ENCODE measurements at regions not wholly inside any gene's neighbourhood (a gene's known extent, or its start where the extent isn't known, plus 50 kb on each side); places are given as distances from the start of the nearest gene placed in this dataset.

GRCh38 chr4:164383058-164383357, 370.9 kb upstream of the SMIM31 start:
- no peak overlapping the region for H3K9ac ChIP-seq (ENCODE audit: low read length)
- no peaks in the 10 kb centered on the region for H4K20me1 ChIP-seq (ENCODE audit: insufficient read depth, low read length)
- H3K36me3 ChIP-seq (replicated peaks; ENCODE audit: low read depth, low read length): no peaks in the 10 kb centered on the region
- H3K9me3 ChIP-seq (ENCODE audit: insufficient read depth, low read length): no peaks in the 10 kb centered on the region; the same call in 1 of the 2 replicates
- H2AFZ ChIP-seq (ENCODE audit: low read depth, low read length): no peak overlapping the region
- no peaks in the 10 kb centered on the region for H3K79me2 ChIP-seq (ENCODE audit: low read length)
- no peak overlapping the region for H3K27ac ChIP-seq (ENCODE audit: low read length)
- no peaks in the 10 kb centered on the region for H3K27me3 ChIP-seq (ENCODE audit: low read depth, low read length)
- no peaks in the 10 kb centered on the region for H3K4me1 ChIP-seq (ENCODE audit: low read length)
- no peak overlapping the region for H3K4me2 ChIP-seq (ENCODE audit: low read length)
- H3K4me3 ChIP-seq (ENCODE audit: low read length): no peak overlapping the region
- no peak for TF ChIP-seq CTCF (IDR thresholded peaks at IDR 0.05; ENCODE audit: low read depth, low read length)
- TF ChIP-seq EZH2phosphoT487 (IDR thresholded peaks at IDR 0.05; ENCODE audit: low read depth): no peak

- no peaks in the 10 kb centered on the region for H3K4me1 ChIP-seq (ENCODE audit: low read length)
- H3K27me3 ChIP-seq (ENCODE audit: low read depth, low read length): no peaks in the 10 kb centered on the region
- H4K20me1 ChIP-seq (ENCODE audit: insufficient read depth, low read length): no peaks in the 10 kb centered on the region
- no peaks in the 10 kb centered on the region; the same call in 1 of the 2 replicates for H3K9me3 ChIP-seq (ENCODE audit: insufficient read depth, low read length)
- no peak overlapping the region for H3K27ac ChIP-seq (ENCODE audit: low read length)
- no peak overlapping the region for H3K4me3 ChIP-seq (ENCODE audit: low read length)
- H3K36me3 ChIP-seq (replicated peaks; ENCODE audit: low read depth, low read length): no peaks in the 10 kb centered on the region
- H2AFZ ChIP-seq (ENCODE audit: low read depth, low read length): no peak overlapping the region
- no peak overlapping the region for H3K4me2 ChIP-seq (ENCODE audit: low read length)
- H3K79me2 ChIP-seq (ENCODE audit: low read length): no peaks in the 10 kb centered on the region
- no peak overlapping the region for H3K9ac ChIP-seq (ENCODE audit: low read length)
- TF ChIP-seq CTCF (IDR thresholded peaks at IDR 0.05; ENCODE audit: low read depth, low read length) (no peak), EZH2phosphoT487 (IDR thresholded peaks at IDR 0.05; ENCODE audit: low read depth) (no peak)
Measured at GRCh38 chr4:164383358-164384220, 370.3 kb upstream of the SMIM31 start.

- Histone ChIP-seq H3K9ac (ENCODE audit: low read length) (no peak overlapping the region), H3K27ac (ENCODE audit: low read length) (no peak overlapping the region)
Measured at GRCh38 chr4:164384416-164384815, 369.5 kb upstream of the SMIM31 start.

GRCh38 chr4:164396439-164396838, 357.5 kb upstream of the SMIM31 start:
- H3K4me1 ChIP-seq (ENCODE audit: low read length): no peaks in the 10 kb centered on the region
- no peaks in the 10 kb centered on the region for H4K20me1 ChIP-seq (ENCODE audit: insufficient read depth, low read length)
- H3K4me2 ChIP-seq (ENCODE audit: low read length): no peak overlapping the region
- TF ChIP-seq CTCF (IDR thresholded peaks at IDR 0.05; ENCODE audit: low read depth, low read length) (no peak), EZH2phosphoT487 (IDR thresholded peaks at IDR 0.05; ENCODE audit: low read depth) (no peak)
- no peak overlapping the region for H3K9ac ChIP-seq (ENCODE audit: low read length)
- H3K79me2 ChIP-seq (ENCODE audit: low read length): no peaks in the 10 kb centered on the region
- no peak overlapping the region for H2AFZ ChIP-seq (ENCODE audit: low read depth, low read length)
- no peaks in the 10 kb centered on the region for H3K9me3 ChIP-seq (ENCODE audit: insufficient read depth, low read length)
- H3K4me3 ChIP-seq (ENCODE audit: low read length): no peak overlapping the region
- H3K36me3 ChIP-seq (replicated peaks; ENCODE audit: low read depth, low read length): no peaks in the 10 kb centered on the region
- no peaks in the 10 kb centered on the region for H3K27me3 ChIP-seq (ENCODE audit: low read depth, low read length)
- no peak overlapping the region for H3K27ac ChIP-seq (ENCODE audit: low read length)

More at GRCh38 chr4:164384416-164384815, 369.5 kb upstream of the SMIM31 start:
- Histone ChIP-seq H4K20me1 (ENCODE audit: insufficient read depth, low read length) (no peaks in the 10 kb centered on the region), H3K27me3 (ENCODE audit: low read depth, low read length) (no peaks in the 10 kb centered on the region), H3K36me3 (replicated peaks; ENCODE audit: low read depth, low read length) (no peaks in the 10 kb centered on the region), H3K79me2 (ENCODE audit: low read length) (no peaks in the 10 kb centered on the region), H2AFZ (ENCODE audit: low read depth, low read length) (no peak overlapping the region), H3K4me2 (ENCODE audit: low read length) (no peak overlapping the region), H3K4me3 (ENCODE audit: low read length) (no peak overlapping the region), H3K9me3 (ENCODE audit: insufficient read depth, low read length) (no peaks in the 10 kb centered on the region; the same call in 1 of the 2 replicates), H3K4me1 (ENCODE audit: low read length) (no peaks in the 10 kb centered on the region)
- TF ChIP-seq EZH2phosphoT487 (IDR thresholded peaks at IDR 0.05; ENCODE audit: low read depth) (no peak), CTCF (IDR thresholded peaks at IDR 0.05; ENCODE audit: low read depth, low read length) (no peak)

Measured in OCI-LY3 (cell line).